NCI-H1417 treated with DMSO at 0.1 percent for 48 hours (cell line): ENCODE measurements at regions not wholly inside any gene's neighbourhood (a gene's known extent, or its start where the extent isn't known, plus 50 kb on each side); places are given as distances from the start of the nearest gene placed in this dataset.

ENCODE experiments used
- DNase-seq: peaks from one replicate; lab custom pipeline; 2025; lab: John Stamatoyannopoulos, UW

DNA sequence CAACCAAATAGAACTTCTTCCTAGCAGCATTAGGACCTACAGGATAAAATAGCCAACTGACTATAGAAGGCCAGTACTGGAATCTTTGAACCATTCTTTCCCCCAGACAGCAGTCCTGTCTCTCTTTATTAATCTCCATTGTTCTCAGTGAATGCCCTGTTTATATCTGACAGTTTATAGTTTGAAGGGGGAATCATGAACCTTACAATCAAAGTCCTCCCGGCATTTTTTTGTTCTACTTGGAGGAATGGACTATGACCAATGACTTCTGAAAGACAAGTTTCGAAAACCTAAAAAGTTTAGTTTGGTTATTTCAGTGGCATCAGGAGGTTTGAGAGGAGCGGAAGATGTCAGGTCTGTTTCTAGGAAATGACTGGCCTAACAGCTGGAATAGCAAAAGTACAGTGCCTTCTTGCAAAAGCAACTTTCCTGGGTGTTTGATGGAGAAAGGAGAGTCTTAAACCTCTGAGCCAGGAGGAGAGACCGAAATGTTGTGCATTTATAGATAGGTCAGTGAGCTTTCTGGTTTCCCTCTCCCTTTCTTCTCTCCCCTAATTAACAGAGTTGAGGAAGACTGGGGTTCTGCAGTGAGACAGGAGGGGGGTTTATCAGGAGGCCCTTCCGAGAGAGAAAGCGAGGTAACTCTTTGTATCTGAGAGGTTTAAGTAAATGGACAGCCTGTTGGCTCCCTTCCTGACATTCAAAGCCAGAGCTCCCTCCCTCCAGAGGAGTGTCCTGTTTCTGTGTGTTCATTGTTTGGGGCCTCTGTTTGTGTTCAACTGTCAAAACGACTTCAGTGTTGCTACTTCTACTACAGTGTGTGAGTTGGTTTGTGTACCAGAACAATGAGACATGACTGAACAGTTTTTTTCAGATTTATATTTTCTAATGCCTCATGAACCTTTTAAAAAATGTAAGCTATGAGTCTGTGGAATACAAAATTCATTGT is 383.0 kb upstream of the RARB start:
- DNase-seq: no peak

DNA sequence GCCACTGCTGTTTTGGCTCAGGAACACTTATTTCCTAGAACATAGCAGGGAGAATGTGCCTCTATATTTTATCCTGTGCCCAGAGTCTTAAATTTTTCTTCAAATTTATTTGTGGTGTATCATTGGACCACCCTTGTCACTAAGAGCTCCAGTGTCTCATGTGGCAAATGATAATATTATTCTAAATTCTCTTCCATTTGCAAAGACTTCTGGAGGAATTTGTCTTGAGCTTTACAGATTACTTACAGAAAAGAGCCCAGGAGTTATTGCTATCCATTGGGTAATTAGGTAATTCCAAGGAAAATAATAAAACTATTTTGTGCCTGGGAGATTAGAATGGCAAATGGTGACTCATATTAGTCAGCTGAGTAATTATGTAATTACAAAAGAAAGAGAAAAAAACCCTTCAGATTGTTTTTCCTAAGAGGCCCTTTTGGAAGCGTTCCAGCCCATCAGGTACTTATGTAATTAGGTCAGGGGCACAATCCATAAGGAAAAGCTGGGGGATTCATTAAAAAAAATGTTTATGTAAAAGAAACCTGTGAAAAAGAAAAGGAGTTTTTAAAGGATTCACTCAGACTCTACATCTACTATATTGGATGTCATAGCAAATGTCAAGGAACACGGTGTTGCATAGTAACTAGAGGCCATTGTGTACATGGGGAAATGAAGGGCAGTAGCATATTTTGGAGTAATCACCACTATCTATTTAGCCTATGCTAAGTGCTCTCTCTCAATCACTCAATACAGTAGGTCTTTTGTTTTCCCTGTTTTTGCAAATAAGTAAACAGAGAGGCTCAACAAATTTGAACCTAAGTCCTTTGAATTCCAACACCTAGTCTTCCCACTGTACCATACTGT is 380.9 kb upstream of the RARB start:
- no peak for DNase-seq

DNA sequence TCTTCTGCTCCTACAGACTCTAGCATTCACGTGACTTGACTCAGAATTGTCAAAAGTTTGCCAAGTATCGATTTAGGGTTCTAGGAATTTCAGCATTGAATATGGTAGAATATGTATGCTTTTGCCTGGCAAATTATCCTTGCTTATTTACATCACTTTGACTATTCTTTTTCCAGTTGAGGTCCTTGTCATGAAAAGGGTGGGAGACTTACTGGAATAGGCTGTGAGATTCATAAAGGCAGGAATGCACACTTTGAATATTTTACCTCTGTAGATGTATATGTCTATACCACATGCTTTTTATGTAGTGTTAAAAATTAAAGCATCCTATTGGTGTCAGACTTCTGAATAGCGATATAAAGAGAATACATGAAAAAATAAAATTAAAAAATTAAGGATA is 378.8 kb upstream of the RARB start:
- DNase-seq: no peak

DNA sequence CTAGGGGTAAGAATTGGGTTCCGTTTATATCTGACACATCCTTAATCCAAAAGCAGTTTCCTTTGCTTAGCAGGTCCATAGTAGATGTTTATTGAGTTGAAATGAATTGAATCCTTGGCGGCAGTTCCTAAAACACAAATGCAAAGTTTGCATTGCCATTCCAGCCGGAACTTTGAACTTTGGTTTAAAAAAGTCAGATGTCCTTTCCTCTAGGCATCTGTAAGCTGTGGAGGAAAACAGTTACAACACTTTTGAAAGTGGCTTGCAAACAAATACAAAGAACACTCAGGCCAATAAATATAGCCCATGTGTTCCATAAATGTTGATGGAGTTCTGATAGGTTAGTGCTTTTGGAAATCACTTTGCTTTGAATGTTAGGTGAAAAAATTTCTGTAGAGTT is 374.7 kb upstream of the RARB start:
- no peak for DNase-seq

DNA sequence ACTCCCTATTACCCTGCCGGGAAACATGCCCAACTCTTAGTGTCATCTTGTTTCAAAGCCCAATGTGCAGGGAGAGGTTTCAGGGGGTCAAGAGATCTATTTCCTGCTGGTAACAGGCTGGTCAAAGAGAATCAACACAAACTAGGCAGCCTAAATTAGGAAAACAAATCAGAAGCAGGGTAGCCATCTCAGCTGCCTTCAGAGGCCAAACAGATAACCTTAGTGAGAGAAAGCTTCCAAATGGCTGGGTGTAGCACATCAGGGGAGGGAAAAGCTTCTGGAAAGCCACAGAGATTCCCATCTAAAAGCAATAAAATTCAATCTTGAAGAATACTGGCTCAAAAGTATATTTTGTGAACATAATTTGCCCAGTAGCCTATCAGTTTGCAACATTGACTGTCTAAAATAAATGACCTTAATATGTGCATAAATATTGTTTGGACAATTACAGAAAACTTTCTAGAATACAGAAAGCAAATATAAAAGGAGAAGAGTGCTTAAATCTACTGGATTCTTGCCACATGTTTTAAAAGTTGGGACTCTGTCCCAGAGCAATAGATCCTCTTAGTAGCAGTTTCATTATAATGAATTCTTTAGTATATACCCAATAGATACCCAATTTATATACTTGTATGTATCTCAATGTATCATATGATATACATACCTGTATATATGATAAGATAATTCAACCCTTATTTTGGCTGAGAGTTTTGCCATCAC is 371.9 kb upstream of the RARB start:
- no peak for DNase-seq

DNA sequence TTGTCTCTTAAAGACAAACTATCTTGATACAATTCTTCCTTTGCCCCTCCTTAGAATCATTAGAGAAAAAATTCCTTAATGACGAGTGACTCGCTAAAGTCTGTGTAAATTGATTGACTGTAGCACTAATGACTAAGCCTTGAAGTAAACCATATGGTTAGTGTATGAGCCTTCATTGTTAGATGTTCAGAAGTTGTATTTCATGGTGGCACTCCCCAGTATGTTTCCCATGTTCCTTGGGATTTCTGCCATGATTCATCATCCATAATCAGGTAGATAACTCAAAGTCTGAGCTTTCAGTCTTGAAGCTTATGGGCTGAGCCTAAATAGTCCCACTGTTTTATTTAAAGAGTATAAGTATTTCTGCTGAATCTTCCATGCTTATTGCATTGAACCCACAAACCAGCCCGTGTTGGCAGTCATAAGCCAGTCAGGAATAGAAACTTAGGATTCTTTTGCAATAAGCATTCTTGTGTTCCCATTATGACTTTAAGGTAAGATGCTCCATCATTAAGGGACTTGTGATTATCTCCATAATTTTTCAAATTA is 371.2 kb upstream of the RARB start:
- no peak for DNase-seq

DNA sequence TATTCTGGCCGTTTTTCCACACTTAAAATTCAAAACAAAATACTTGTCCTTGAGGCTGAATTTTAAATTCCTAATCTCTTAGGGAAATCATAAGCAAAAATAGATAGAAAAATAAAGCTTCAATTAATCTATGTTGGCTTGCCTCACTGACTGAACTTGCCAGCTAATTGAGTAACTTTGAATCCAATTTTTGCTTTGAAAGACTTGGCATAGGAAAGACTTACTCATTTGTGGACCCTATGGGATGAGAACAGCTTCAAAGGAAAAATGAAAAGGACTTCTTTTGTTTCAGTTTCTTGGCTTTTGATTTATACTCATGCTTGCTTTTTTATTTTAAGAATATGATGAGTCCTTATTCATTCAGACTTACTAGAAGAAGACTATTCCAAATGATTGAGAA is 370.7 kb upstream of the RARB start:
- no peak for DNase-seq

DNA sequence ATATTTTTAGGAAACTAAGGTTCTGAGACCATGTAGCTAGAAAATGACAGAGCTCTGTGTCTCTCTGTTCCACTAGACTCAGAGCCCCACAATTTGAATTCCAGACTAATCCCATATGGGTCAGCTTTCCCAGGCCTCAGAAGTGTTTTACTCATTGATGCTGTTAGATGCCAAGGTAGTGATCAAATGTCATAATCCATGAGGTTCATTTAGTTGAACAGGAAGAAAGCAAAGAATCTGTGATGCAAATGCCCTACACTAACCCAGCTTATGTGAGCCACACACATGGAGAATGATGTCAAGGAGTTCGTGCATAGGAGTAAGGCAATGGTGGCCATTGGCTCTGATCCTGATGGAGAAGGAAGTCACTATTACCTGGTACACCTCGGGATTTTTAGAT is 363.4 kb upstream of the RARB start:
- DNase-seq: no peak

DNA sequence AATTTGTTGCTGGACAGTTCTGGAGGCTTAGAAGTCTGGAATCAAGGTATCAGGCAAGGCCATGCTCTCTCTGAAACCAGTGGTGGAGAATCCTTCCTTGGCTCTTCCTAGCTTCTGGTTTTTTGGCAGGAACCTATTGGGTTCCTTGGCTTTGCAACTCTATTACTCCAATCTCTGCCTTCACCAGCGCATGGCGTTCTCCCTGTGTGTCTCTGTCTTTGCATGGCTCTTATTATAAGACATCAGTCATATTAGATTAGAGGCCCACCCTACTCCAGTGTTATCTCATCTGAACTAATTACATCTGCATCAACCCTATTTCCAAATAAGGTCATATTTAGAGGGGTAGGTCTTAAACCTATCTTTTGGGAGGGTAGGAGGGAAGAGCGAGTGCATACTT is 358.1 kb upstream of the RARB start:
- DNase-seq: no peak

DNA sequence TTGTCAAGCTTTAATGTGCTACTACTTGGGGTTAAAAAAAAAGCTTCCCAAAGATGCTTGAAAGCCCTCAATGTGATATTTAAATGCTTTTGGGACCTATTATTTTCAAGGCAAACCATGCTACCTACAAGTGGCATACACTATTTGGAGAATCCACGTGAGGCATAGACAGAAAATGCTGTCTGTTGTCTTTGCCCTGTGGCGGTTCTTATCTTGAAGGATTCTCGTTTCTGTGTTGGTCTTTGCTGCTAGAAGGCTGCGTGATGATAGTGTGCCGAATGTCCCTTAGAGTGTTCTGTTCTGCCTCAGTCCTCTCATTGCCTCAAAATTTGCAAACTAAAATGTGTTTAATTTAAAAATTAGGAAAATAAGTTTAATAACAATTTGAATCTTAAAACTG is 356.2 kb upstream of the RARB start:
- DNase-seq: no peak

DNA sequence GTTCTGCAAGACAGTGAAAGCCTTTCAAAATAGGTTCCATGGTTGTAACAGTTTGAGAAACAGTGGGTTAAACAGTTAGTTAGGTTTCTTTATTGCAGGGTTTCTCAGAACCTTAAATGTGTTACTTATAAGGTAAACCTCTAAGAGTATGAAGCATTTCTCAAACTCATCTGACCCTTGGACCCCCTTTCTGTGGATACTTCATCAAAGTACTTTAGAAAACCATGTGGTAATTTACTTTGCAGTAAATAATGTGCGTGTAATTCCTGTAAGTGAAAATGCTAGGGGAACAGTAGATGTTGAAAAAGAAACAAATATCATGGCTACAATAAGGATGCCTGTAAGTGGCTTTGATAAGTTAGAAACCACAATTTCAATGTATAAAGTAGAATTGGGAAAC is 354.6 kb upstream of the RARB start:
- no peak for DNase-seq

DNA sequence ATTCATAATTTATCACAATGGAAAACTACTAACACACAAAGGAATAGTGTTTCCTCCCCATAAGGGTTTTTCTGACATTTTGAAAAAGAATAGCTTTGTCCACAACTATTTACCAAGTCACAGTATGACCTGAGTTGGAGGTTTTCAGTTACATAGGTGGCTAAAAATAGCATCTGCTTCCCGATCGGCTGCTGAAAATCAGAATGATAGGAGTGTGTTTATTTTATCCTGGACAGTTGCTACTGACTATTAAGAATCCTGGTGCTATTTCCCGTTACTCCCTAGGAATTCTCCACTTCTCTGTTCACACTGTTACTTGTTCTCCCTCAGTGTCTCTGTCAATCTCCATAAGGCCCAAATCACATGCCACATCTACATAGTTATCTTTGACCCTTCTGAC is 353.9 kb upstream of the RARB start:
- DNase-seq: no peak

DNA sequence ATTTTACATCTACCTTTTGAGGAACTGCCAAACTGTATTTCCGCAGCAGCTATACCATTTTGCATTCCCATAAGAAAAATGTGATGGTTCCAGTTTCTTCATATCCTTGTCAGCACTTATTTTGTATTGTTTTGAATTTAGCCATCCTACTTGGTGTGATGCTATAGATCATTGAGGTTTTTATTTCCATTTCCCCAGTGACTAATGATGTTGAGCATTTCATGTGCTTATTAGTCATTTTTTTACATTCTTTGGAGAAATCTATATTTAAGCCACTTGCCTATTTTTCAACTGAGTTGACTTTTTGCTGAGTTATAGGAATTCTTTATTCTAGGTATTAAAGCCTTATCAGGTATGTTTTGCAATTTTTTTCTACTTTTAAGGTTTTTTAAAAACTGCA is 347.6 kb upstream of the RARB start:
- no peak for DNase-seq

DNA sequence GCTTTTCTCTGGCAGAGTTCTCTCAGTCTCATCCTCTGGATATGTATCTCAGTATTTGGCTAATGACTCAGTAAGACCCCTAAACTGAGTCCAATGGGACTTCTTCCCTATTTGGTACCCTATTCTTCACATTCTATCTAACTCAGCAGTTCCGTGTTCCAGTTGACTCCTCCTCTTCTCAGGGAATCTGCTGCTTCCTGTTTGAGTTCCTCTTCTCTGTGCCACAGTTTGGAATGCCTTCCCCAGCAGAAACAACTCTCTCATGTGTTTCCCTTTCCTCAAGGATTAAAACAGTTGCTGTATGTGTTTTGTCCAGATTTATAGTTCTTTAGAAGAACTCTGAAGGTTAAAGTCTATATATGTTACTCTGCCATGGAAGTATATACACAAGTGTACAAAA is 344.0 kb upstream of the RARB start:
- no peak for DNase-seq

DNA sequence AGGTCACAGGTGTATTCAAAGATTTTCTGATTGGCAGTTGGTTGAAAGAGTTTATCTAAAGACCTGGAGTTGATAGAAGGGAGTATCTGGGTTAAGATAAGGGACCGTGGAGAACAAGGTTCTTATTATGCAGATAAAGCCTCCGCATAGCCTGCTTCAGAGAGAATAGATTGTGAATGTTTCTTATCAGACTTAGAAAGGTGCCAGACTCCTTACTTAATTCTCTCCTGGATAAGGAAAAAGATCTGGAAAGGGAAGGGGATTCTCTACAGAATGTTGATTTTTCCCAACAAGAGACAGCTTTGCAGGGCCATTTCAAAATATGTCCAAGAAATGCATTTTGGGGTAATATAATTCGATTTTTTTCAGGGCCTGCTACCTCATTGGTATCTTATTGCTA is 341.3 kb upstream of the RARB start:
- no peak for DNase-seq

DNA sequence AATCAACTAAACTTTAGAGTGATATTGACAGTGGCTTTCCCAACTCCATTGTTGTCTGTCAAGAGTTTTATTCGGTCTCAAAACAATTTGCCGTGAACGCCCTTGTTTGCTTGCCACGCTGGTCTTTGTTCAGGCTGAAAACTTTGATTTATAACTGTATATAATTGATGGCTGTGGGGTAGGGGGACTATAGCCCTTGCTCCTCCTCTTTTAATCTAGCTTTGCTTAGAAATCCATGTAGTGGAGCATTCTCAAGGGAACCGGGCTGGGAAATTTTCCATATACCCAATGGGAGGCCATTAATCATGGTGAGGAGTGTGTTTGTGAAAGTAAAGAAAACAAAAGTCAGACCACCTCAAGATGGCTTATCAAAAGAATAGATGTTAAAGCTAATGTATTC is 339.8 kb upstream of the RARB start:
- no peak for DNase-seq

DNA sequence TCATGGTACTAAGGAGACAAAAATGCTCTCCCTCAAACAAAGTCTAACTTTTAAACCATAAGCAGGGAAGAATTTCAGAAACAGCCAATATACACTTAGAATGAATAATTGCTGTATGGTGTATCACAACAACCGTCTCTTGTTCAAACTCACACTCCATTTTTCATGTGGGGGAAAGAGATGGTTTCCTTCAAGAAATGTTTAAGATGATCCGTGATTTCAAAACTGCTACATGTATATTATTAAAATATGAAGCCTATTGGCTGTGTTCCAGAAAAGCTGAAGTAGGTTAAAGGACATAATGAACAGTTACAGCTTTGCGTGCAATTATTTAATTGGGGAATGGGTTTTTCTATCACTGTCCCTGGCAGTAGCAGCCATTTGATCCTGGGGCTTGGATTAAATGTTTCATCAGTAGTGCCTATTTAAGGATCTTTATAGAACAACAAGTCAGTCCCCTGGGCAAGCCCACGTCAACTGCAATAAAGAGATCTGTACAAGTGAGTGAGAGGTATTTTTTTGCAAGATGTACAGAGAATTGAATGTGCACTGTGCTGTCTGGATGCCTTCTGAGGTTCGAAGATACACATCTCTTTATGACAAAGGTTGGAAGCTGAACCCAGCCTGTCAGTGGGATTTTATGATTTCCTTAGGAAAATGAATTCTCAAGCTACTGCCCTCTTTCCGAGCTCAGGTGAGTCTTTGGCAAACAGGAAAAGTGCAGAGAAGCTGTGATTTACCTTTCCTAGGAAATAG is 337.2 kb upstream of the RARB start:
- DNase-seq: no peak

DNA sequence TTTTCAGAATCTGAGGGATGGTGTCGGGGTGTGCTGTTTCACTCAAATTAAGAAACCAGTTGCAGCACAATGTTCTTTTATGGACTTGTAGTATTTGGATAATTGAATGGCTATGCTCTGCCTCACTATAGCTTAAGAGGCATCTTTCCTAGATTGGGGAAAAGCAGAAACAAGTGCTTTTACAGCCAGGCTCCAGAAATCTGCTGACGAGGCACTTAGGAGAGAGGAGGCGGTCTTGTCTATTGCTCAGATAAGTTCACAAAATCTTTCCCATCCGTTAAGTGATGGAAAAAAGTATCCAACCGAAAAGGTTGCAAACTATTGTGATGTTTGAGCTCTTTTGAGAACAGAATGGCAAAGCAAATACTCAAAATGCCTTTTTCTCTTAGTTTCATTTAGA is 336.1 kb upstream of the RARB start:
- DNase-seq: no peak

DNA sequence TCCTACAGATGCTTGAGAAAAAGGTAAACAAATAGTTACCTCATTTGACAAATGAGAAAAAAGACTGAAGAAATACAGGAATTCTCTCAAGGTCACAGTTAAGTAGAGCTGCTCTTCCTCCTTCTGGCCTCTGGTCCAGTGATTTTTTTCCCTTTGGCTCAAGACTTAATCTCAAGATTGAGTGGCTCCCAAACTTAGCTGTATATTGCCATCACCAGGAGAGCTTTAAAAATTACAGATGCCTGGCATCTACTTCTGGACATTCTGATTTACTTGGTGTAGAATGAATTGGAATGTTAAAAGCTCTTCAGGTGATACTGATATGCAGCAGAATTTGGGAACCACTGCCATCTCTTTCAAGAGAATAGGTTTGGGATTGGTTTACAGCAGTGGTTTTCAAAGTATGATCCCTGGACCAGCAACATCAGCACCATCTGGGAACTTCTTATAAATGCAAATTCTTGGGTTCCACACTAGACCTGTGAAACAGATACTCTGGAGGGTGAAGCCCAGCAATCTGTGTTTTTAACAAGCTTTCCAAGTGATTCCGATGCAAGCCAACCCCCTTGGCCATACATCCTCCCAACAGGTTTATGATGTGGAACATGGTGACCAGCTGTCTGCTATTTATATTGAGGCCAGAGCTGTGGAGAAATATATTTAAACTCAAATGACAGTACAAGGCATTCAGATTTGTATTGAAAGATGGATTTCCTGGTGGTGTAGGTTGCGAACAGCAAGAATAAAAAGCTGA is 333.0 kb upstream of the RARB start:
- DNase-seq: no peak

DNA sequence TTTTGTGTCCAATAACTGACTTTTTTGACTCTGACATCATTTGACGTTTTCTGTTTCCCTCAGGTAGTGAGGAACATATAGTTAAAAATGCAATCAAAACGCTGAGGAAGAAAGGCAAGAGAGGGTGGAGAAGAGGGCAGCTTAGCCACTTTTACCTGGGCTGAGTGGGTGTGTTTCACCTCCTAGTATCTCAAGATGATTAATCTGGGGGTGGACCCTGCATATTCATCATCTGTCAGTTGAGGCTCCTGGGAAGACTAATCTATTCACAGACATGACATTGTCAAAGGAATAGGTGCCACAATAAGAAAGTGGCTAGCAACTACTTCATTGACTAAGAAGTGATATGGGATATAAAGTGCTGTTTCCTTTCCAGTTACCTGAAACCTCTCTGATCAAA is 331.5 kb upstream of the RARB start:
- DNase-seq: no peak

DNA sequence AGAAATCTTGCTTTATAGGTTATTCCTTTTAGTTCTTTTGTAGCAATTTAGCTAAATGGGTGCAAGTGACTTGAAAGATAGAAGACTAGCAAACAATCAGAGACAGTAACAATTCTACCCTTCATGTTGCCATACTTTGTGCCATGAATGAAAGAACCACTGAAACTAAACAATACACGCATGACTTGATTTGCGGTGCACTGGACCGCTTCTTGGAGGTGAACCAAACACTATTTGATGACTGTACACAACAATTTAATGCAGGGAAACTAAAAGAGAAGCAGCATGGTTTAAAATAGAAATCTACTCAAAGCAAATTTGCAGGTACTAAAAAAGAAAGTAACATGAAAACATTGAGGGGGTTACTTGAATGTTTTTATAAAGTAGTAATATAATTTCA is 331.0 kb upstream of the RARB start:
- DNase-seq: no peak
